Osteocyte (in vitro differentiated cells): ENCODE measurements at regions not wholly inside any gene's neighbourhood (a gene's known extent, or its start where the extent isn't known, plus 50 kb on each side); places are given as distances from the start of the nearest gene placed in this dataset.

Source experiments
- DNase-seq: peaks from one replicate; pipeline ENCODE4 v3.0.0; 2021; ENCODE audit warnings: mixed read lengths; ENCODE audit not compliant: unreplicated experiment; ENCODE audit errors: extremely low spot score
- H3K27ac Mint-ChIP-seq: one replicate; pipeline ENCODE4 v1.8.0; 2021; ENCODE audit warnings: mild to moderate bottlenecking, mixed read lengths; ENCODE audit not compliant: unreplicated experiment
- H3K27me3 Mint-ChIP-seq: one replicate; pipeline ENCODE4 v1.8.0; 2021; ENCODE audit warnings: mixed read lengths; ENCODE audit not compliant: unreplicated experiment
- H3K36me3 Mint-ChIP-seq: one replicate; pipeline ENCODE4 v1.8.0; 2021; ENCODE audit warnings: mixed read lengths; ENCODE audit not compliant: unreplicated experiment
- H3K4me1 Mint-ChIP-seq: one replicate; pipeline ENCODE4 v1.8.0; 2021; ENCODE audit warnings: mixed read lengths; ENCODE audit not compliant: unreplicated experiment
- H3K4me3 Mint-ChIP-seq: one replicate; pipeline ENCODE4 v1.8.0; 2021; ENCODE audit warnings: mild to moderate bottlenecking, moderate library complexity, mixed read lengths; ENCODE audit not compliant: unreplicated experiment
- H3K9me3 Mint-ChIP-seq: one replicate; pipeline ENCODE4 v1.8.0; 2021; ENCODE audit warnings: mixed read lengths; ENCODE audit not compliant: unreplicated experiment
- TF ChIP-seq, protein P1 (sequence below): fragments of 200-600 bp; sonication (generic); IDR thresholded peaks from 2 replicates; pipeline ENCODE4 v1.5.0; 2021; ENCODE audit warnings: antibody characterized with exemption, mild to moderate bottlenecking, moderate library complexity

DNA sequence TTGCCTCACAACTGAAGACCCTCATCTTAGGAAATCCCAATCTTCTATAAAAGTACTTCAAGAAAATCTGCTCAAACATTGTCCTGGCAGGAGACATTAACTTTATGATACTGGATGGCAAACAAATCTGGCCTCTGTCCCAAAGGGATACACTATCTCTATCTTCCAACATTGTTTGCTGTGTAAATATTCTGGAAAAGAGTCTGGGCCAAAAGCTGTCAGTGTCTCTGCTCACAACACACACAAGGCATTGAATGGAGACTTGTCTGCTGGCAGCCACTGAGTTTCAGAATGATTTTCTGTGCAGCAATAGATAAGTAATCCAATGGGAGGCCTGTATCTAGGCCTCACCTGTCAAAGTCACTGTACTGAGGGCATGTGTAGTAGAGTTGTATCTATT lies 471.1 kb downstream of the DMAC1 start:
- DNase-seq: no peak
- H3K4me1 Mint-ChIP-seq: no peaks in the 10 kb centered on the region
- H3K4me3 Mint-ChIP-seq: no peak overlapping the region
- no peaks in the 10 kb centered on the region for H3K36me3 Mint-ChIP-seq
- no peak overlapping the region for H3K27ac Mint-ChIP-seq
- TF ChIP-seq, protein P1, sequence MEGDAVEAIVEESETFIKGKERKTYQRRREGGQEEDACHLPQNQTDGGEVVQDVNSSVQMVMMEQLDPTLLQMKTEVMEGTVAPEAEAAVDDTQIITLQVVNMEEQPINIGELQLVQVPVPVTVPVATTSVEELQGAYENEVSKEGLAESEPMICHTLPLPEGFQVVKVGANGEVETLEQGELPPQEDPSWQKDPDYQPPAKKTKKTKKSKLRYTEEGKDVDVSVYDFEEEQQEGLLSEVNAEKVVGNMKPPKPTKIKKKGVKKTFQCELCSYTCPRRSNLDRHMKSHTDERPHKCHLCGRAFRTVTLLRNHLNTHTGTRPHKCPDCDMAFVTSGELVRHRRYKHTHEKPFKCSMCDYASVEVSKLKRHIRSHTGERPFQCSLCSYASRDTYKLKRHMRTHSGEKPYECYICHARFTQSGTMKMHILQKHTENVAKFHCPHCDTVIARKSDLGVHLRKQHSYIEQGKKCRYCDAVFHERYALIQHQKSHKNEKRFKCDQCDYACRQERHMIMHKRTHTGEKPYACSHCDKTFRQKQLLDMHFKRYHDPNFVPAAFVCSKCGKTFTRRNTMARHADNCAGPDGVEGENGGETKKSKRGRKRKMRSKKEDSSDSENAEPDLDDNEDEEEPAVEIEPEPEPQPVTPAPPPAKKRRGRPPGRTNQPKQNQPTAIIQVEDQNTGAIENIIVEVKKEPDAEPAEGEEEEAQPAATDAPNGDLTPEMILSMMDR: no peak
- no peaks in the 10 kb centered on the region for H3K27me3 Mint-ChIP-seq
- peaks cover 11% of the 10 kb centered on the region for H3K9me3 Mint-ChIP-seq

DNA sequence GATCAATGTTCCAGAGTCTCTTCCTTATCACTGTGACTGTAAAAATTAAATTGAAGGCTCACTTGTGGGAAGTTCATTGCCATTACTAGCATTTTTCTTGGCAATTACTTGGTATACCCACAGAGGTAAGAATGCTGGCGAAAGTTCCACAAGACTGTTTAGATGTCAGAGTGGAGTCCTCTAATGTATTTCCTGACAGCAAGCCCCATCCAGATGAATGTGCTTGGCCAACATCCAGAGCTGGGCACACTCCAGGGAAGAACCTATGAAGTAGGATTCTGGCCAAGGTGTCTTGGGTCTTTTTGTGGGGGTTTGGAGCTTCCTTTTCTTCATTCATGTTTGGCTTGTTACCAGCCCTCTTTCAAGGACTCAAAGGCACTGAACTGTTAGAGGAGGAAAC lies 473.6 kb downstream of the DMAC1 start:
- H3K27ac Mint-ChIP-seq: no peak overlapping the region
- TF ChIP-seq, protein P1: no peak
- H3K27me3 Mint-ChIP-seq: no peaks in the 10 kb centered on the region
- no peaks in the 10 kb centered on the region for H3K4me1 Mint-ChIP-seq
- H3K36me3 Mint-ChIP-seq: no peaks in the 10 kb centered on the region
- H3K9me3 Mint-ChIP-seq: peaks cover 14% of the 10 kb centered on the region
- H3K4me3 Mint-ChIP-seq: no peak overlapping the region
- DNase-seq: no peak

DNA sequence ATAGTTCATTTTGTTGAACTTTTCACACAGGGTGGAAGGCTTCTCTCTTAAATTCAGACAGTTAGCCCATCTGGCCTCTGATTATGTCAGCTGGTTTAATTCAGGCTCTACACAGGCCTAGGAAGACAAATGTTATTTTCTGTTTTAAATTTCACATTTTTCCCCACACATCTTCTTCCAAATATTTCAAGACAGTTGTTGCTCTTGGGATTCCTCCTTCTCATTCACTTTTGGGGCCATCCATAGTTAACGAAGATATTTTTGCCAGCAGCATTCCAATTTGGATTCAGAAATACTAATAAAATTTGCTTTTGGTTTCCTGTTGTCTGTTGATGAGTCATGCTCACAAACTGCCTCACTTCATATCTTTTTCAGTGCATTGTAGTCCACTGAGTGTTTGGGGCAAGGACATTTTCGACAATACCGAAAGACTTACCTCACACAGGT lies 475.4 kb downstream of the DMAC1 start:
- TF ChIP-seq, protein P1: no peak
- H3K4me3 Mint-ChIP-seq: no peak overlapping the region
- no peak overlapping the region for H3K27ac Mint-ChIP-seq
- no peaks in the 10 kb centered on the region for H3K36me3 Mint-ChIP-seq
- H3K4me1 Mint-ChIP-seq: no peaks in the 10 kb centered on the region
- no peak for DNase-seq
- no peaks in the 10 kb centered on the region for H3K27me3 Mint-ChIP-seq
- peaks cover 14% of the 10 kb centered on the region for H3K9me3 Mint-ChIP-seq

DNA sequence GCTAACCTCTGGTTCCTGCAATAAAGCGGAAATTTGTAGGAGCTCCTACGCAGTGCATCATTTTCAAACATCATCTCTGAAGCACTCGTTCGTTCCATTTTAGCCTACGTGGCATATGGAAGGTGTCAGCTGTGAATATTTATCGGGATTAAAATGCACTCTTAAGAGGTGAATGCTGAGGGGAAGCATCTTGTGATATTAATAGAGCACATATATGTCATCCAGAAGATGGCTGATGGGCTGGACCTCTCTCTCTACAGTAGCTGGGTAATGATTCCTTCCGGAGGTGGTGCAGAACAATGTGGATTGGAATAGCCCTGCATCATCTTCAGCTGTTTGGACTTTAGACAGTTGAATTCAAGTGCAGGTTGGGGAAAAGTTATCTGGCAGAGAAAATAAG lies 478.7 kb downstream of the DMAC1 start:
- TF ChIP-seq, protein P1: no peak
- Mint-ChIP-seq H3K4me1 (no peaks in the 10 kb centered on the region), H3K4me3 (no peak overlapping the region), H3K27ac (no peak overlapping the region), H3K9me3 (peaks cover 4% of the 10 kb centered on the region), H3K36me3 (no peaks in the 10 kb centered on the region), H3K27me3 (no peaks in the 10 kb centered on the region)
- no peak for DNase-seq

DNA sequence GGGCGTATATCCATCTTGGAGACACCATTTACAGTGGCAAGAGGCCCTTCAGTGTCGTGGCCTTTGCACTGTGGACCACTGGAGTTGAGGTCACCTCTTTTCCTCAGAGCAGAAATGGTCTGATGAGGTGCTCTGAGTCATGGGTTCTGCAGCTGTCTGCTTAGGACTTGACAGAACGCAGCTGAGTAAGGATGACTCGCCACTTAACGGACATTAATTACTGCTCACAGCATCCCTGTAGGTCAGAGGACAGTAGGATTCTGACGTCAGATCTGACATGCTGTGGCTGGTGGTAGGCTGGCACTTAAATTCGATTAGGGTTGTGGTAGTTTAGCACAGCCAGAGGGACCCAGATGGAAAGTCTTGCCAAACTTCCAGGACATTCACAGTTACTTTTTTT lies 479.4 kb downstream of the DMAC1 start:
- TF ChIP-seq, protein P1: no peak
- DNase-seq: no peak
- no peak overlapping the region for H3K4me3 Mint-ChIP-seq
- H3K27me3 Mint-ChIP-seq: no peaks in the 10 kb centered on the region
- peaks cover 11% of the 10 kb centered on the region for H3K9me3 Mint-ChIP-seq
- H3K36me3 Mint-ChIP-seq: no peaks in the 10 kb centered on the region
- no peaks in the 10 kb centered on the region for H3K4me1 Mint-ChIP-seq
- H3K27ac Mint-ChIP-seq: no peak overlapping the region
